Kidney glomerular epithelial cell (primary cell): ENCODE measurements at regions not wholly inside any gene's neighbourhood (a gene's known extent, or its start where the extent isn't known, plus 50 kb on each side); places are given as distances from the start of the nearest gene placed in this dataset.
A peak's percentile ranks its signal among the peaks of the same experiment; 100 is the strongest.

Experiments
- DNase-seq: peaks from one replicate; lab custom pipeline; 2025; lab: John Stamatoyannopoulos, UW

GRCh38 chr2:42954227-42954962 lies 162.0 kb upstream of the HAAO start:
- peak; percentile 35 for DNase-seq

- DNase-seq = no peak
Observed at GRCh38 chr2:42953216-42953615, 160.8 kb upstream of the HAAO start.

- DNase-seq = no peak
Observed at GRCh38 chr2:42951263-42951938, 159.0 kb upstream of the HAAO start.

GRCh38 chr2:42949125-42949524 lies 156.7 kb upstream of the HAAO start:
- no peak for DNase-seq

GRCh38 chr2:42947809-42948600 lies 155.6 kb upstream of the HAAO start:
- no peak for DNase-seq

- DNase-seq = no peak
Observed at GRCh38 chr2:42944779-42945415, 152.5 kb upstream of the HAAO start.

- DNase-seq = no peak
Observed at GRCh38 chr2:42942990-42943493, 150.7 kb upstream of the HAAO start.

- no peak for DNase-seq
Observed at GRCh38 chr2:42942214-42942989, 150.0 kb upstream of the HAAO start.

GRCh38 chr2:42941633-42942176 lies 149.3 kb upstream of the HAAO start:
- DNase-seq = no peak

GRCh38 chr2:42939411-42940206 lies 147.2 kb upstream of the HAAO start:
- no peak for DNase-seq

GRCh38 chr2:42938671-42939370 lies 146.4 kb upstream of the HAAO start:
- DNase-seq = no peak

- no peak for DNase-seq
Observed at GRCh38 chr2:42937171-42937875, 144.9 kb upstream of the HAAO start.

- DNase-seq = no peak
Observed at GRCh38 chr2:42935692-42936671, 143.6 kb upstream of the HAAO start.

- no peak for DNase-seq
Observed at GRCh38 chr2:42934580-42935186, 142.3 kb upstream of the HAAO start.

GRCh38 chr2:42933824-42934254 lies 141.5 kb upstream of the HAAO start:
- DNase-seq = no peak

GRCh38 chr2:42932271-42933151 lies 140.1 kb upstream of the HAAO start:
- no peak for DNase-seq
